ENCODE measurements at regions not wholly inside any gene's neighbourhood (a gene's known extent, or its start where the extent isn't known, plus 50 kb on each side); places are given as distances from the start of the nearest gene placed in this dataset.

GRCh38 chr16:59484833-59485516, 750.9 kb upstream of the GOT2 start:
- TF ChIP-seq CTCF (IDR thresholded peaks at IDR 0.05) (no peak), RCOR1 (IDR thresholded peaks at IDR 0.05; ENCODE audit: low read length) (no peak), GABPA (IDR thresholded peaks at IDR 0.05; ENCODE audit: low read depth) (no peak), RAD21 (IDR thresholded peaks at IDR 0.05; ENCODE audit: low read length) (no peak), SMC3 (IDR thresholded peaks at IDR 0.05; ENCODE audit: low read depth, low read length) (no peak), EZH2phosphoT487 (IDR thresholded peaks at IDR 0.05; ENCODE audit: borderline replicate concordance, low read depth) (no peak), YY1 (IDR thresholded peaks at IDR 0.05; ENCODE audit: low read depth) (no peak)
- TF ChIP-seq, protein P1, sequence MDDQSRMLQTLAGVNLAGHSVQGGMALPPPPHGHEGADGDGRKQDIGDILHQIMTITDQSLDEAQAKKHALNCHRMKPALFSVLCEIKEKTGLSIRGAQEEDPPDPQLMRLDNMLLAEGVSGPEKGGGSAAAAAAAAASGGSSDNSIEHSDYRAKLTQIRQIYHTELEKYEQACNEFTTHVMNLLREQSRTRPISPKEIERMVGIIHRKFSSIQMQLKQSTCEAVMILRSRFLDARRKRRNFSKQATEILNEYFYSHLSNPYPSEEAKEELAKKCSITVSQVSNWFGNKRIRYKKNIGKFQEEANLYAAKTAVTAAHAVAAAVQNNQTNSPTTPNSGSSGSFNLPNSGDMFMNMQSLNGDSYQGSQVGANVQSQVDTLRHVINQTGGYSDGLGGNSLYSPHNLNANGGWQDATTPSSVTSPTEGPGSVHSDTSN (IDR thresholded peaks at IDR 0.05), result no peak

All from SK-N-SH (cell line).